NCI-H510A treated with DMSO at 0.1 percent for 48 hours (cell line): ENCODE measurements at regions not wholly inside any gene's neighbourhood (a gene's known extent, or its start where the extent isn't known, plus 50 kb on each side); places are given as distances from the start of the nearest gene placed in this dataset.
"Not testable (repeated sequence)": the region's sequence is repeated elsewhere in the genome, so short reads cannot be mapped to it uniquely, and the experiment has no call there.

ENCODE experiments used
- DNase-seq: peaks from one replicate; lab custom pipeline; 2025; lab: John Stamatoyannopoulos, UW

DNA sequence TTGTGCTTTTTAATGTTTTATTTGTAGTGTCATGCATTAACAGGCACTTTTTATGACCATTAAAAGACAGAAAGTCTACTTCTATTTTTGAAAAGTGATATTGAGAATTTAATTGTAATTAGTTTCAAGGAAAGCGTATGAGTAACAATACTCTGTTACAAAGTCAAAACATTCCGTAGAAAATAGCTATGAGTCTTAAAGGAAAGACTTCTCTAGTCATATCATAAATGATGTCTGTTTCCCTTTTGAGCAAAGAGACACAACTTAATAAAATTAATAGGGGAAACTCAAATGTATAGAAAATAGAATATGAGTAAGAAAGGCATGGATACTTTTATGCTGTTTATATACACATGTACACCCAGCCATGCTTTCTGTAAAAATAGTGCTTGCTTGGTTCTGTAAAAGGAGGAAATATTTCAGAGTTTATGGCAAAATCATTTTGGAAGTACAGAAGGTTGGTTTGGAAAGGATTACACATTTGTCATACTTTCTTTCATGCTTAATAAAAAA is 107.8 kb upstream of the AHI1 start:
- DNase-seq, result no peak

GRCh38 chr6:135606392-135606791 is 108.9 kb upstream of the AHI1 start:
- DNase-seq, result peak; percentile 35

GRCh38 chr6:135608031-135608430 is 110.5 kb upstream of the AHI1 start:
- no peak for DNase-seq

DNA sequence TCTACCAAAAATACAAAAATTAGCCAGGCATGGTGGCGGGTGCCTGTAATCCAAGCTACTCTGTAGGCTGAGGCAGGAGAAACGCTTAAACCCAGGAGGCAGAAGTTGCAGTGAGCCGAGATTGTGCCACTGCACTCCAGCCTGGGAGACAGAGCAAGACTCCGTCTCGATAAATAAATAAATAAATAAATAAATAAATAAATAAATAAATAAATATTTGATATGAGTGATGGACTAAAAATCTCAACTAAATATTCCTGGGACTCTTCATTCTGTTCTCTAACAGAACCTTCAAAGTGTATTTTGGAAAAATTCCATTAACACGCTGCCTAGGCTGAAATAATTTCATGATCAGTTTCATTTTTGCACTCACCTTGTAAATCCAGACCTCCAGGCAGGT is 112.7 kb upstream of the AHI1 start:
- not testable (repeated sequence) for DNase-seq

GRCh38 chr6:135616655-135617054 is 119.1 kb upstream of the AHI1 start:
- no peak for DNase-seq

DNA sequence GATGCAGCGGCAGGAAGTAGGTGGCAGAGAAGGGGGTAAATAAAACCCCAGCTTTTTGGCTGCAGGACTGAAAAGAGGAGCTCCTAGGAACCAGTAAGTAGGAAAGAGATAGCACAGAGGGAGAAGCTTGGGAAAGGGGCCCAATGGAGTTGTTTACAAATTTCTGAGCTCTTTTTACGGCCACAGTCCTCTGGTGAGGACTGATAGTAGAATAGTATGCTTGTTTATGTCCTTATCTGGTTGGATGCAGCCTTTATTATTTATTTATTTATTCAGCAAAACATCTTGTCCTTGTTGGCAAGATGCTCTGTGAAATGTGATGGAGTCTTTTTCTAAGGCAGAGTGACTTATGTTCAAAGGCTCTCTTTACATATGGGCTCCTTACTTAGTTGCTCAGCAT is 119.7 kb upstream of the AHI1 start:
- no peak for DNase-seq

- DNase-seq, result no peak
Observed at GRCh38 chr6:135622081-135622480, 124.5 kb upstream of the AHI1 start.

DNA sequence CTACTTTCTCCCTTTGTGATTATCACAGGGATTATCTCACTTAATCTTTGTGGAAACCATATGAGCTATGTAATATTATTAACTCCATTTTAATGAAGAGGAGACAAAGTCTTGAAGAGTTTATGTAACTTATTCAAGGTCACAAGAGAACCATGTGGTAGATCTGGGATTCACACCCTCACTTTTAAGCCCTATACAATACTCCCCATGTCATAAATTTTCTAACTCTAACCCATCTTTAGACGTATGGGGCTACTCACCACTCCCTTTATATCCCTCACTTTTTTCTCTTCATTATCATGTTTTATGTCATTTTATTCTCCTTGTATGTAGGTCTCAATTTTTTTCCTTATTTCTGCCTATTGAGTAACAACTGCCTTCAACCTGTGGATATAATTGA is 126.4 kb upstream of the AHI1 start:
- no peak for DNase-seq

DNA sequence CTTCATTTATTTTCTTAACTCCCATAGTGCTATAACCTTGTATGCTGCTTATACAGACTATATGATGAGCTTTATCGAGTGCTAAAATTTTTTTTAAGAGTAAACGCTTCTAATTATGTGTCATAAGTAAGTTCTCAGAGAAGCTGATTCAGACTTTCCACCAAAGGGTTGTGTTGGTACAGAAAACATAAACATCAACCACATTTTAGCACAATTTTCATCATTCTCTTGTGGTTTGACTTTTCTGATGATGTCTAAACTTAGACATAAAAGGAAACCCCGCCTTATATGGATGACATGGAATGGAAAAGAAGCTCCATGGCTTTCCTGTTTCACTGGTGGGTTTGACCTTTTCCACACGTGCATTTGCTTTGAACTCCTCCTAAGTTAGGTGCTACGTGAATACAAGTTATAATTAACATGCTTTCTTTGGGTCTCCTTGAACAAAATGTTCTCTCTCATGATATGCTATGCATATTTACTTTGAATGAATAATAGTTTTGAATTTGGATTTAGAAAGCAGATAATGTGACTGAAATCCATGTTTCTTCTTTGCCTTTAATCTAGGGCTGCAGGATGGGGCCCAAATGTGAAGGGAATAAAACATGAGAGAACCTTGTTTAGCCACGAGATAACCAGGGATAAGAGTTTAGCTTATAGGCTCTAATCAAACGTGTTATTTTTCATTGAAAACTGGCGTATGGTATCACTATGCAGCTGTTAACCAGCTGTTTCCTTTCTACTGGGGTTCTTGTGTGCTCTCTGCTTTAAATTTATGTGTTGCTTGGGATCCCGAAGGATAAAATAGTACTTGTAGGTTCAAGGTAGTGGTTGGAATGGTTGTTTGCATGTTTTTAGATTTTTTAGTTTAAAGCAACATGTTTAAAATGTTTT is 127.1 kb upstream of the AHI1 start:
- no peak for DNase-seq

GRCh38 chr6:135626001-135626400 is 128.5 kb upstream of the AHI1 start:
- DNase-seq, result not testable (repeated sequence)

DNA sequence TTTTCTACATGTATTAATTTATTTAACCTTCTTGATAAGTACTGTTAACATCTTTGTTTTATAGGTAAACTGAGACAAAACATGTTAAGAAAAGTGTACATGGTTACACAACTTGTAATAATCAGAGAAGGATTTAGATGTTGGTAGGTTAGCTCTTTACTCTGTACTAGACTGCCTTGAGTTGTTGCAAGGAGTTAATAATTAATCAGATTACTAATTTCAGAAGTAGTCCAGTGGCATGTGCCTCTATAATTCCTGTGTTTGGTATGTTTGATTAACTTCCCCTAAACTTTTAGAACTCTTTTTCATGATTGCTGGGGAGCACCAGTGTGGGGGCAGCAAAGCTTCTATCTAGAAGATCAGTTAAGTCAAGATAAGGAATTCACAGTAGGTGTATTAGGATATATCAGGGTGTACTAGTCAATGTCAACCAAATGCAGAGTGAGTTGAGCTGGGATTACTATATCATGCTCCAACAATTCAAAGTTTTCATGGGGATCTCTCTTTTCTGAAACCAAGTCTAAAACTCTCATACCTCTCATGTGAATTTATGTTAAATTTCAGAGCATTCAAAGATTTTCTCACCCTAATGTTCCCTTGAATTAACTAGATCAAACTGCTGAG is 129.7 kb upstream of the AHI1 start:
- no peak for DNase-seq

- no peak for DNase-seq
Observed at GRCh38 chr6:135630789-135631376, 133.3 kb upstream of the AHI1 start.

GRCh38 chr6:135631821-135632220 is 134.3 kb upstream of the AHI1 start:
- no peak for DNase-seq

DNA sequence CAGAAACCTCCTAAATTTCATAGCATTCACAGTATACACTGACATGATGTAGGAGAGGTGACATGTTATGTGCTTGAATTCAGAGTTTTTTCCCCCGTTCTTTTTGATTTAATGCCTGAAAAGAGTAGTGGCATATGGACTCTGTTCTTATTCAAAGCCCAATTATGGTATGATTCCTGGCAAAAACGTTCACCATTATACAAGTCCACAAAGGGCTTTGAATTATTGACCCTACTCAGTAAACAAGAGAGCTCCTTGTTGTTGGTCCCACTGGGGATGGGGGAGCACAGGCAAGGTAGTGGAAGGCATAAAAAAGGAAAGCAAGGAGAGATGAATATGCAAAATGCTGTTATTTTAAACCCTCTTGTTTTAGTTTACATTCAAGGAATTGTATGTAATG is 136.0 kb upstream of the AHI1 start:
- DNase-seq, result no peak

GRCh38 chr6:135637701-135638100 is 140.2 kb upstream of the AHI1 start:
- DNase-seq, result no peak

GRCh38 chr6:135638108-135638507 is 140.6 kb upstream of the AHI1 start:
- no peak for DNase-seq

- DNase-seq, result no peak
Observed at GRCh38 chr6:135640048-135640447, 142.5 kb upstream of the AHI1 start.

DNA sequence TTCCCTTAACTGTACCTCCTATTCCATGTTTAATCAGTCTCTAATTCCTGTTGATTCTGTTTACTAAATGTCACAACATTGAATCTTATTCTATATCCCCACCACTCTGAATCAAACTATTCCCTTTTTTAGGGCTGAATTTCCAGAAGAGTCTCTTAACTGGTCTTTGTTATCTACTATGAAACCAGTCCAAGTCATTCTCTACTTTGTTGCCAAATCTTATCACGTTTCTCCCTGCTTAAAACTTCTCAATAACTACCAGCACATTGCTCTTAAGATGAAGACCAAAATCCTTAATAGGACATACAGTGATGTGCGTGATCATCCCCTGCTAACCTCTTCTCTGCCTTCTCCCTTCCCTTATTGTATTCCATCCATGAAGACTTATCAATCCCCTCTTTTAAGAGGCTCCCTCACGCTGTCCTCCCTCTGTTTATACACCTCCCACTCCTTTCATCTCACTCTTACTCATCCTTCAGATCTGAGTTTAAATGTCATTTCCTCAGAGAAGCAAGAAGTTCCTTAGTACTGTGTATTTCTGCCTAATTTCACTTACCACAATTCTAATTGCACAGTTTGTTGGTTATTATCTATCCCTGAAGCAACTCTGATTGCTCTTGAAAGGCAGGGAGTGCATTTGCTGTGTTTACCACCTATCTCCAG is 143.0 kb upstream of the AHI1 start:
- no peak for DNase-seq

DNA sequence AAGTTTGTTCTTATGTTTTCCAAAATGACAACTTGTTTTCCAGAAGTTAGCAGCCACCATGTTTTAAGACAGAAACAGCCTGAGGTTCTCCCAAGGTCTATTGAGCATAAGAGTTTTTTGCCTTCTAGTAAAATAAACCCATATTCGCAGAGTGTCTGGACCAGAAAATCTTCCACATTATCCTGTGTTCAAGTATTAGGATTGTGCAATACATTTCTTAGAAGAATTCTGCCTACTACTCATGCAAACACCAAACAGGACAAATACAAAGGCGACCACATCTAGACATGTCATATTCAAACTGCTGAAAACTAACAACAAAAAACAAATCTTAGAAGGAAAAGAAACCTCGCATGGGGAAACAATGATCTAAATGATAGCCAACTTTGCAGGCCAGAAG is 145.4 kb upstream of the AHI1 start:
- no peak for DNase-seq

DNA sequence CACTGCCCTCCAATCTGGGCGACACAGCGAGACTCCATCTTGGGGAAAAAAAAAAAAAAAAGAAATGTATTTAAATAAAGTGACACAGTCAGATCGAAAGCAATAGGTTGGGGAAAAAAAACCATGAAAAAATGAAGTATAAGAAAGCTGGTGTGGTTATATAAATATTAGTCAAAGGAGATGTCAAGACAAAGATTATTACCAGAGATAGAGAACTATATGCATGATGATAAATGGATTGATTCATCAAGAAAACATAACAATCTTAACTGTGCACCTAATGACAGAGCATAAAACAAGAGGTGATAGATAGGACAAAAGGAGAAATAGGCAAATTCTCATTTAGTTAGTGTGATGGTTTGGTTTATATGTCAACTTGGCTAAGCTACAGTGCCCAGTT is 146.9 kb upstream of the AHI1 start:
- no peak for DNase-seq

GRCh38 chr6:135647521-135647920 is 150.0 kb upstream of the AHI1 start:
- DNase-seq, result no peak

DNA sequence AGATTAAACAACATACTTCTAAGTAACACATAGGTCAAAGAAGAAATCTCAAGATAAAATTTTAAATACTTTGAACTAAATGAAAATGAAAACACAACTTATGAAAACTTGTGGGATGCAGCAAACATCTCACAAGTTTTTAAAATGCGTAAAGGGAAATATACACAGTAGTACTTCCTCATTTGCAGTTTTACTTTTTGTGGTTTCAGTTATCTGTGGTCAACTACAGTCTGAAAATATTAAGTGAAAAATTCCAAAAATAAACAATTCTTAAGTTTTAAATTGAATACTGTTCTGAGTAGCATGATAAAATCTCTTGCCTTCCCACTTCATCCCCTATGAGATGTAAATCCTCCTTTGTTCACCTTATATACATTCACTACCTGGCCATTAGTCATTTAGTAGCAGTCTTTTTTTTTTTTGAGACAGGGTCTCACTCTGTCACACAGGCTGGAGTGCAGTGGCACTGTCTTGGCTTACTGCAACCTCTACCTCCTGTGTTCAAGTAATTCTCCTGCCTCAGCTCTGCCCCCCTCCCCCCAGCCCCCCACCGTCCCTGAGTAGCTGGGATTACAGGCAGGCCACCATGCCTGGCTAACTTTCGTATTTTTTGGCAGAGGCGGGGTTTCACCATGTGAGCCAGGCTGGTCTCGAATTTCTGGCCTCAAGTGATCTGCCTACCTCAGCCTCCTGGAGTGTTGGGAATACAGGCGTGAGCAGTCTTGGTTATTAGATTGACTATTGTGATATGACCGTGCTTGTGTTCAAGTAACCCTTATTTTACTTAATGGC is 154.6 kb upstream of the AHI1 start:
- DNase-seq, result no peak
